ENCODE measurements at regions not wholly inside any gene's neighbourhood (a gene's known extent, or its start where the extent isn't known, plus 50 kb on each side); places are given as distances from the start of the nearest gene placed in this dataset.
A peak's percentile ranks its signal among the peaks of the same experiment; 100 is the strongest.

DNA sequence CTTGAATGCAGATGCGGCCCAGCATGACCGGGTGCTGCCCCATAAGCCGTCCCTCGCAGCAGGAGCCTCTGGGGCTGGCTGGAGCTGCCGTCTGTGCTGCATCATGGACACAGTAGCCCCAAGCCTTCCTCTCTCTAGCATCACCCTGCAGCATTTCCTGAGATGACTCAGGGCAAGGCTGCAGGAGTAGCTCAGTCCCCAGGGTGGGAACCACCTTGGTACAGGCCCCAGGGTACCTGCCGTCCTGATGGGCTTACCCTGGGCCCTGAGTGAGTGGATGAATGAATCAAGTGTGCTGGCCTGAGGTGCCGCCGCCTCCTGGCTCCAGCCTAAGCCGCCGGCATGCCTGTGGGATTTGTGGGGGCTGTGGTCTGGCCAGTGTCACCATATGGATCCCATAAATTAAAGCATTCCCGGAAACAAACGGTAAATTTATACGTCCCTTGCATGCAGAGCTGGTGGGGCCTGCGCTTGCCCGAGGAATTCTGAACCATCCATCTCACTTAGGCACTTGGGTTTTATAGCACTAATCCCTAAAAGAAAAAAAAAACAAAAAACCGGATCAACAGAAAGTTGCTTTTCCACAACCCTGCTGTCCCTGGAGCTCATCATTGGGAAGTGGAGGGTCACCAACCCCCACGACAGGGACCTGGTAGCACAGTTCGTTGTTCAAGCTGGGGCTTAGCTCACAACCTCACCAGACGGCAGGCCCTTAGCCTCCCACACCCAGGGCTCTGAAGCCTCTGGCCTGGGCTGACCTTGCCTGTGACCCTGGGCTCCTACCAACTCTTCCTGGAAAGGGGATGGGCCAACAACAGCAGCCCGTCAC lies 242.6 kb upstream of the CIBAR2 start:
- DNase-seq (ENCODE audit: extremely low read depth in 1 of 11, low read depth in 9 of 11, low spot score in 4 of 11) = peak in 10 of 11 donors; percentile 45 to 80 (median 75)

DNA sequence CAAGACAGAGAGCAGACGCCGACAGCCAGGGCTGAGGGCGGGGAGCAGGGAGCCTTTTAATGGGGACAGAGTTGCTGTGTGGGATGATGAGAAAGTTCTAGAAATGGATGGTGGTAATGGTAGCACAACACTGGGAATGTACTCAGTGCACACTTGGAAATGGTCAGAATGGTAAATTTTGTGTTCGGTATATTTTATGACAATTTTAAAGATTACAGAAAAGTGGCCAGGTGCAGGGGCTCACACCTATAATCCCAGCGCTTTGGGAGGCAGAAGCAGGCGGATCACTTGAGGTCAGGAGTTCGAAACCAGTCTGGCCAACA lies 243.2 kb upstream of the CIBAR2 start:
- DNase-seq (ENCODE audit: extremely low read depth in 1 of 11, low read depth in 9 of 11, low spot score in 4 of 11) = no peak

DNA sequence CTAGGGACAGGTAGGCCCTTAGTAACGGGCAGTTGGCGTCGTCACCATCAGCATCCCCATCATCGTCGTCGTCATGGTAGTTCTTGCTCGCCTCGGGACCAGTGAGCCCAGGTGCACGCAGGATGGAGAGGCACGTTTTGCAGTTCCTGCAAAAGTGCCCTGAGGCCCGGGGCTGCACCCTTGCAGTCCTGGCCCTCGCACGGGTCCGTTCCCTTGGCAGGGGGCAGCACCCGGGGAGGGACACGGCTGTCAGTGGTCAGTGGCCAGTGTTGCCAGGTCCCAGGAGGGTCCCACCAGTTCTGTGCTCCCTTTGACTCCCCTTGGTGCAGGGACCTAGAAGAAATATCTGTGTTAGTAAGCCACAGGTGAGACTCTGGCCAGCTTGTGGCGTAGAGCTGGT lies 243.9 kb upstream of the CIBAR2 start:
- DNase-seq (ENCODE audit: extremely low read depth in 1 of 11, low read depth in 9 of 11, low spot score in 4 of 11) = no peak

DNA sequence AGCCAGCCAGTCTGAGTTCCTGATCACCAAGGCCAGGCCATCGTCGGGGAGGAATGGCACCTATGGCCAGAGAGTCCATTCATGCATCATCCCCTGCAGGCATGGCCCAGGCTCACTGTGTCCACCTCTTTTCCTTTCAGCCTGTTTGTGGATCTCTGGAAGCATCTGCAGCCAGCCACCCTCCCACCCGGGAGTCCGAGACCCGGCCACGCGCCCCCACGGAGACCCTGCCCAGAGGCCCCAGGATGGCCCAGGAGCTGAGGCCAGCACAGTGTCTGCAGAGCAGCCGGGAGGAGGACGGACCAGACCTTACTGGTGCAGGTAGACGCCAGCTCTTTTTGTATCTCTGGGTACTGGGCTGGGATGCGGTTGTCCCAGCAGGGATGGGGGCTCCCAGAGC lies 245.1 kb upstream of the CIBAR2 start:
- DNase-seq (ENCODE audit: extremely low read depth in 1 of 11, low read depth in 9 of 11, low spot score in 4 of 11) = no peak

DNA sequence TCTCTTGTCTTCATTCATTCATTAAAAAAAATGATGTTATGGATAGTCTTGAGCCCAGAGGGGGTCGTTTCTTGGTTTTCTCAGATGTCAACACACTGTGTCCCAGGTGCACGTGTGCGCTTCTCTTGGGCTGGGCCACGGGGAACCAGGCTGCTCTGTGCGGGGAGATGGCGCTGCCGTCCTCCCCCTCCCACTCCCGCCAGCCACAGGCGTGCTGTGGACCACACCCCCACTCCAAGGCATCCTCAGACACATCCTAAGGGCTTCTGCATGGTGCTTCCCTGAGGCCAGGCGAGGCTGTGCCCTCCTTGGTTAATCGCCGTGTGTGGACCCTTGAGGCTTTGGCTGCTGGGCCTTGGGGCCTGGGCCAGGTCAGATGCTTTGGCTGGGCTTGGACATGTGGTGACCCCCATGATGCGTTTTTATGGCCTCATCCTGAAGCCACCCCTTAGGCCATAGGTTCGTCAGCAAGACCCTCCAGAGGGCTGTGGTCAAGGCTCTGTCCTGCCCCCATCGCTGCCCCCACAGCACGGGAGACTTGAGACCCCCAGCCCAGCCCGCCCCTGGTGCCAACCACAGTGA lies 245.7 kb upstream of the CIBAR2 start:
- DNase-seq (ENCODE audit: extremely low read depth in 1 of 11, low read depth in 9 of 11, low spot score in 4 of 11) = no peak

DNA sequence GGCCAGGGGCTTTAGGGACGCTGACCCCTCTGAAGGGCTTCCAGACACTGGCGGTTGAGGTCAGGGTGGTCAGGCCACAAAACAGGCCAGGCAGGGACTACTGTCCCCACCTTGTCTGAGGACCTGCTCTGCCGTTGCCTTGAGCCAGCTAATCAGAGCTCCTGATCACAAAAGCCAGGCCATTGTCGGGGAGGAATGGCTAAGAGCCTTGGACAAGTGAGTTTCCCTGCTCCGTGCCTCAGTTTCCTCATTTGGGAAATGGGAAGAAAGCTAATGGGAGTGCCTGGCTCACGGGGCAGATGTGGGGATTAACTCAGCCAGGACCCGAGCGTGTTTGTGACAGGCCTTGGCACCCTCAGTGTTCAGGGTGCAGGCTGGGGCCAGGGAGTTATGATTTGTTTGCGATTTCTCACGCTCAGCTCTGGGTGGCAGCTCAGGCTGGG lies 246.5 kb upstream of the CIBAR2 start:
- no peak for DNase-seq (ENCODE audit: extremely low read depth in 1 of 11, low read depth in 9 of 11, low spot score in 4 of 11)

DNA sequence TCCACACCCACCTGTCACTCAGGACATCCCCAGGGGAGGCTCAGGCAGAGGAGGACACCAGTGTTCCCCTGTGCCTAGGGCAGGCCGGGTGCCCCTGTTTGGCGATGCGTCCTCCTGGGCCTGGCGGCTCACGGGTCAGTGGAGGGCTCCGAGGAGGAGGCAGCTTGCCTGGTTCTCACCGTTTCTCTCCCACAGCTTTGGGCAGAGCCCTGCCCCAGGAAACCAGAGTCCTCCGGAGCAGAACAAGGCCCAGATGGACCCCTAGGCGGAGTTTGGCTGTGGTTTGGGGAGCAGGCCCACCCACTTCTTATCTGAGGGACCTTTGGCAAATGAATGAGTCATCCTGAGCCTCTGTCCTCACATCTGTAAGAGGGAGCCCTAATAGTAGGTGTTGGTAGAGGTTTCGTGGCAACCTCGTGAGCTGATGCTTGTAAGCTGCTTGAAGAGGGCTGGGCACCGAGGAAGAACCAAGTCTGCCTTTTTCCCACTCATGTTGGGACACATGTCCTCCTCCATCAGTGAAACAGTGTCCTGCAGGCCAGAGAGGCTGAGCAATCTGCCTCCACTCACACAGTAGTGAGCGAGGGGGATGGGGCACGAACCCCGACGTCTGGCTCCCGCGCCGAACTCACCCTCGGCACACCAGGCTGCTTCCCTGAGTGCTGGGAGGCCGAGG lies 247.0 kb upstream of the CIBAR2 start:
- DNase-seq (ENCODE audit: extremely low read depth in 1 of 11, low read depth in 9 of 11, low spot score in 4 of 11) = no peak

DNA sequence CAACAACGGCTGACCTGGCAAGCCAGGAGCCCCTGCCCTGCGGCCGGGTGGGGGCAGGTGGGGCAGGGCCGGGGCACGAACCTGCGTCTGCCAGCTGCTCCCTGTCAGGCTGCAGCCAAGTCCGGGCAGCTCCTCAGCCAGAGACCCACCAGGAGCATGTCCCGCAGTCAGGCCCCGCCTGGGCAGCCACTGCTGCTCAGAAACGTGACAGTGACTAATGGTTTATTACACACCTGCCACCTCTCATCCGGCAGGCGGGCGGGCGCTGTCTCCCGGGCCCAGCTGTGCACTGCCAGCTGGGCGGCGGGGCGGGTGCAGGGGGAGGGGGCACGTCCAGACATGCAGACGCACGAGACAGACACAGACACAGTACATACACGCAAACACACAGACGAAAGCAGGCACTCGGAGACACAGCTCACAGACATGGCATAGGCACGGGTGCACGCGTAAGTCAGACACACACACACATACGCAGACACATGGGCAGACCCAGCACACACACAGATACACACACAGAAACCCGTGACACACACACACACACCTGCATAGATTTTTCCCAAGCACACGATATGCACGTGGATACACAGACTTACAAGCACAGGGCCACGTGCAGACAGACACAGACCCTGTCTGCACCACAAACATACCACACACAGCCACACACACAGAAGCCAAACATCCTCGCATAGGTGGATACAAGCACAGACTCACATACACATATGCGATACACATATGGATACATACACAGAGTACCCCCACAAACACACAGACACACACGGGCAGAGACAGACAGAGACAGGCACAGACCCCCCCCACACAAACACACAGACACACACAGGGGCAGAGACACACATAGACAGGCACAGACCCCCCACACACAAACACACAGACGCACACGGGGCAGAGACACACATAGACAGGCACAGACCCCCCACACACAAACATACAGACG lies 248.3 kb upstream of the CIBAR2 start:
- DNase-seq (ENCODE audit: extremely low read depth in 1 of 11, low read depth in 9 of 11, low spot score in 4 of 11) = peak in 1 of 11 donors; percentile 68

DNA sequence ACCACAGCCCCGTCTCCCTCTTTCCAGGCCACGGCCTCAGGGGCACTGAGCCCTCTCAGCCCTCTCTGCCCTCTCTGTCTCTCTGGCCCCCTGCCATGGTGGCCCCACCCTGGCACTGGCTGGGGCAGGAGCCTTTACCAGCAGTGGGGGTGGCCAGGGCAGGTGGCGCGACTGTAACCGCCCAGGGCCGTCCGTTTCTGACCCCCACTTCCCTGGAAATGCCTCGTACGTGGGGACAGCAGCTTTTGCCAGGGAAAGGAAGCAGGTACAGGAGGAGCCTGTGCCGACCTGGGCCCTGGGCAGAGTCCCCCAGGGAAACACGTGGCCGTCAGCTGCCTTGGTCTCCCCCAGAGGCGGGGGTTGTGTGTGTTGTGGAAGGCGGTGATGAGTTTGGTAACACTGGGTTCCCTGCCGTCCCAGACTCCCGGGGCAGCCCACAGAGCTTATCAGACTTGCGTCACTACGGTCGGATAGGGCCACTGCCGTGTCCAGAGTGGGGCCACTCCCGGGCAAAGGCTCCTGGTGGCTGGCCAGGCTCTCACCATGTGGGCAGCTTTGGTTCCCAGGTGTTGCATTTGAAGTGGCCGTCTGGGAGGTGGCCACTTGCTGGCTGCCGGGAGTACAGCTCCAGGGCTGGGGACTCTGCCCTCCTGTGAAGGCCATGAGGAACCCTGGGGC lies 249.3 kb upstream of the CIBAR2 start:
- DNase-seq (ENCODE audit: extremely low read depth in 1 of 11, low read depth in 9 of 11, low spot score in 4 of 11) = no peak

DNA sequence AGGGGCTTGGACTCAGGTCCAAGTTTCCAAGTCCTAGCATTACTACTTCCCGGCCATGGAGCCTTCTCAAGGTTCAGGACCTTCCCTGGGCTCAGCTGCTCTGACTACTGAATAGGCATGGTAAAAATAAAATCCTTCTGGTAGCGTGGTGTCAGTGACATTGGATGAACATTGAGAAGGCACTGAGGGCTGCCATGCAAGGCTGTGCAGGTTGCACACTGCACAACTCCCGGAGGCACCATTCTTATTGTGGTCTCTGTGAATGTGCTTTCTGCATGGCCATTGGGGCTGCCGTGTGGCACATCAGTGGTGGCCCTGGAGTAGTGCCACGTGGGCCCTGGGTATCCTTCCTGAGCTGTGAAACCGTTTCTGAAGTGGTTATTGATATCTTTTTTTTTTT lies 250.2 kb upstream of the CIBAR2 start:
- no peak for DNase-seq (ENCODE audit: extremely low read depth in 1 of 11, low read depth in 9 of 11, low spot score in 4 of 11)

DNA sequence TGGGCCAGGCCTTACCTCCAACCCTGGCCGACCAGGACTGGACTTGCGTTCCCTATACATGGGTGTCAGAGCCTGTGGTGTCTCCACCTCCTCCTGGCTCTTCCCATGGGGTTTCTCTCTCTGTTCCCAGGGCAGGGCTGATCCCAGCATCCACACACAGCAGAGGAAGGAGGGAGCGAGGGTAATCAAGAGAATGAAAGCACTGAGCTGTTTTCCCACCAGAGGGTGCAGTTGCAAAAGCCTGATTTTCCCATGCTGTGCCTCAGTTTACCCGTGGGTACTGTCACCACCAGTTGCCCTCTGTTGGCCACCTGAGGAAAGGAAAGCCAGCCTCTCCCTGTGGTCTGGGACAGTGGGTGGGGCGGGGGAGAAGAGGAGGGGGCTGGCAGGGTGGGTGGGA lies 249.7 kb upstream of the GSE1 start:
- no peak for DNase-seq (ENCODE audit: extremely low read depth in 1 of 11, low read depth in 9 of 11, low spot score in 4 of 11)

DNA sequence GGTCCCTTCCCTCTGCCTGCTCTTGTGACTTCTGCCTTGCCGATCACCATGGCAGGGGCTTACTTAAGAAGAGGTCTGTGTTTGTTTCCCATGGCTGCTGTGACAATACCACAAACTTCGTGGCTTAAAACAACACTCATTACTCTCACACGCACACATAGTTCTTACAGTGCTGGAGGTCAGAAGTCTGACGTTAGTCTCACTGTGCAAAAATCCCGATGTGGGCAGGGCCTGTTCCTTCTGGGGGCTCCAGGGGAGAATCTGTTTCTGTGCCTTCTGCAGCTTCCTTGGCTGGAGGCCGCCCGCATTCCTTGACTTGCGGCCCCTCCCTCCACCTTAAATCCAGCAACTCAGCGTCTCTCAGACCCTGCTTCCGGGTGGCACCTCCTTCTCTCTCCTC lies 249.2 kb upstream of the GSE1 start:
- no peak for DNase-seq (ENCODE audit: extremely low read depth in 1 of 11, low read depth in 9 of 11, low spot score in 4 of 11)

DNA sequence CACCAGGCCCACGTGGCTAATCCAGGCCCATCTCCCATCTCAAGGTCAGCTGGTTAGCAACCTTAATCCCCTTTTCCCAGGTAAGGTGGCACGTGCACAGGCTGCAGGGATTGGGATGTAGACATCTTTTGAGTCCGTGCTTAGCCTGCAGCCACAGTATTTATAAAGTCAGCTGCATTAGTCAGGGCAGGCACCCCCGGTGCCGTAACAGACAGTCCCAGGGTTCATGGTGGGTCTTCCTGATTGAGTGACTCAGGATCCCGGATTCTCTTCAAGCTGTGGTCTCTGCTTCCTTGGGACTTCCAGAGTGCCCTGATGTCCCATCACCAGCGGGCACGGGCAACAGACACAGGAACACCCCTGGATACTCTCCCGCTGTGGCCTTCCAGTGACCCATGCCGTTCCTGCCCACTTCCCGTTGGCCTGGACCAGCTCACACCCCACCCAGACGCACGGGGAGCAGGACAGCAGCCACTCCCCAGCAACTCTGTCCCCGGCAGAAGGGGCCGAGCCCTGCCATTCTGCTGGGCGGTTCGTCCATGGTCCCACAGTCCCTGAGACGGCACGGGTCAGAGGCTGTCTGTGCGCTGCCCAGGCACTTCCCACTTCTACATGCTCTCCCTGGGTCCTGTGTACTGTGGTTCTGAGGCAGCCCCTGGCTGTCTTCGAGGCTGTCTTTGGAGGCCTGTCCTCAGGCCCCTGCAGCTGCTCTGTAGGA lies 248.6 kb upstream of the GSE1 start:
- no peak for DNase-seq (ENCODE audit: extremely low read depth in 1 of 11, low read depth in 9 of 11, low spot score in 4 of 11)

DNA sequence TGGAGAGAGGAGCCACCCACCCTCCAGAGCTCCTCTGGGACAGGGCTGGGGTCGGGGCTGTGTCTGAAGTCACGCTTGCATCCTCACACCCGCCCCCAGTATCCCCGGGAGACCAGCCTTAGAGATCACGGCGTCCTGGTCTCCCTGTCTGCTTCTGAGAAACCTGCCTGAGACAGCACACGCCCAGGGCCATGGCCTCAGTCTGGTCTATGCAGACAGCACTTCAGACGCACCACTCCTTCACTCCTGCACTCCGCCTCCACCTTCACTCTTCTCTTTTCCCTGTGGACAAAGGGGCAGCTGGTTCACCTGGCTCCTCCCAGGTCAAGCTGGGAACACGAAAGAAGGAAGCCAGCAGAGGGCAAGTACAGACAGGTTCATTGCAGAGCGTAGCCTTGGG lies 248.0 kb upstream of the GSE1 start:
- DNase-seq (ENCODE audit: extremely low read depth in 1 of 11, low read depth in 9 of 11, low spot score in 4 of 11) = no peak

DNA sequence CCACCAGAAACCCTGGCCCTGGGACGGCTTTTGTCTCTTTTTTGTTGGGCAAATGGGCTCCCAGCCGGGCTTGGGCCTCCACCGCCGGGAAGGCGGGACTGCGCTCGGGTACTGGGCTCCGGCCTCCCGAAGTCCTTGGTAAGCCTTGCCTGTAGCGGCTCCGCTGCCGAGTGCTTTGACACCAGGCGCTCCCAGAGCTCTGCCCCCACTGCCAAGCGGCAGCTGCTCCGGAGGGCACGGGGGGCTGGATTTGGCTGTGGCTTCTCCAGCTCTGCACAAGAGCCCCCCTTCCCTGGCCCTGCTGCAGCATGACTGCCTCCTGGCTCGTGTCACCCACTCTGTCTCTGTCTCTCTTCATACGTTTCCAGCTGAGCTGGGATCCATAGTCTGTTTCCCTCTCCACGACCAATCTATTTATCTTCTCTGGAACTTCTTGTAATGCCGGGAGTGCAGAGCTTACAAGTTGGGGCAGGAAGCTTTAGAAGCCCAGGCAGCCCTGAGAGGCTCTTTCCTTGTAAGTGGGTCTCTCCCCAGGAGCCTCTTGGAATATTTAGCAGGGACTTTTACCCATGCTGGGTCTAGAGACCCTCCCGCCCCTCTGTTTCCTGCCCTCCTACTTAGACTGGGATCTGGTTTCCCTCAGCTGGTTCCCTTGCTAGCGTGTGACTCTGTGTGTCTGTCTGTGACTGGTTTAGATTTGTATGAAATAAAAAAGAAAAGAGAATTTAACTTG lies 246.9 kb upstream of the GSE1 start:
- DNase-seq (ENCODE audit: extremely low read depth in 1 of 11, low read depth in 9 of 11, low spot score in 4 of 11) = no peak

DNA sequence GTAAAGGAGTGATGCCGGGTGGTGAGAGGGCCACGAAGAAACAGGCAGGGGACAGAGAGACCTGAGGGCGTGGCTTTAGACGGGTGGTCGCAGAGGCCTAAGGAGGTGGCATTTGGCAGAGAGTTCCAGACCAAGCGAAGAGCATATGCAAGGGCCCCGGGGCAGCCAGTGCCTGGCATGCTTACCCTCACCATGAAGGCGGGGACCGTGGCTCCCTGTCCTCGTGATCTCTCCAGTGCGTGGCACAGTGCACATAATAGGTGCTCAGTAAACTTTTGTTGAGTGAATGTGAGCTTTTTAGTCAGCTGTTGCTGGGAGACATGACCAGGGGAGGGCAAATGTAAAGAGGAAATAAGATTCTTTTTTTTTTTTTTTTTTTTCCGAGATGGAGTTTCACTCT lies 245.6 kb upstream of the GSE1 start:
- DNase-seq (ENCODE audit: extremely low read depth in 1 of 11, low read depth in 9 of 11, low spot score in 4 of 11) = no peak

DNA sequence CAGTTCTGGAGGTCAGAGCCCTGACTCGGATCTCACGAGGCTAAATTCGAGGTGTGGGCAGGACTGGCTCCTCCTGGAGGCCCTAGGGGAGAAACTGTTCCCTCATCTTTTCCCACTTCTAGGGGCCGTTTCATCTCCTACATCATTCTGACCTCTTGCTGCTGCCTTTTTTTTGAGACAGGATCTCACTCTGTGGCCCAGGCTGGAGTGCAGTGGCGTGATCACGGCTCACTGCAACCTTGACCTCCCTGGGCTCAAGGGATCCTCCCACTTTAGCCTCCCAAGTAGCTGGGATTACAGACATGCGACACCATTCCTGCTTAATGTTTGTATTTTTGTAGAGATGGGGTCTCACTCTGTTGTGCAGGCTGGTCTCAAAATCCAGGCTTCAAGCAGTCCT lies 244.1 kb upstream of the GSE1 start:
- DNase-seq (ENCODE audit: extremely low read depth in 1 of 11, low read depth in 9 of 11, low spot score in 4 of 11) = no peak

Measured in renal cortex interstitium (tissue), 11 donors.